ENCODE measurements at regions not wholly inside any gene's neighbourhood (a gene's known extent, or its start where the extent isn't known, plus 50 kb on each side); places are given as distances from the start of the nearest gene placed in this dataset.
A peak's percentile ranks its signal among the peaks of the same experiment; 100 is the strongest.

GRCh38 chr1:67970088-67970487, 80.3 kb downstream of the DIRAS3 start:
- Histone ChIP-seq H3K4me1 (ENCODE audit: control insufficient read depth in 1 of 2, insufficient read depth in 2 of 2, low read length in 2 of 2) (peaks cover 0 to 4% of the 10 kb centered on the region in 2 donors), H3K27ac (ENCODE audit: low read depth in 1 of 2, low read length in 2 of 2) (no peak overlapping the region), H3K4me3 (ENCODE audit: low read length in 2 of 2) (no peak overlapping the region), H3K9me3 (ENCODE audit: control insufficient read depth, low read length) (no peaks in the 10 kb centered on the region), H3K27me3 (ENCODE audit: control insufficient read depth in 1 of 2, insufficient read depth in 2 of 2, low read length in 1 of 2) (no peaks in the 10 kb centered on the region), H3K36me3 (ENCODE audit: control insufficient read depth in 1 of 2, insufficient read depth in 2 of 2, low read length in 1 of 2) (no peaks in the 10 kb centered on the region)
- ATAC-seq (ENCODE audit: low FRiP score) (no peak), DNase-seq (no peak)
- intact Hi-C loops (cut with DNase I): no loop called here
- 63 to 77% methylated on average over 2 of the region's 2 CpGs for WGBS, 2 donors

GRCh38 chr1:67969446-67969845, 81.0 kb downstream of the DIRAS3 start:
- intact Hi-C loops (cut with DNase I): no loop called here
- WGBS, 2 donors: 97 to 98% methylated on average over 2 of the region's 2 CpGs
- H3K4me1 ChIP-seq (ENCODE audit: control insufficient read depth in 1 of 2, insufficient read depth in 2 of 2, low read length in 2 of 2): peaks cover 0 to 4% of the 10 kb centered on the region in 2 donors
- H3K36me3 ChIP-seq (ENCODE audit: control insufficient read depth in 1 of 2, insufficient read depth in 2 of 2, low read length in 1 of 2): no peaks in the 10 kb centered on the region
- no peaks in the 10 kb centered on the region for H3K9me3 ChIP-seq (ENCODE audit: control insufficient read depth, low read length)
- no peaks in the 10 kb centered on the region for H3K27me3 ChIP-seq (ENCODE audit: control insufficient read depth in 1 of 2, insufficient read depth in 2 of 2, low read length in 1 of 2)
- no peak for ATAC-seq (ENCODE audit: low FRiP score)
- no peak overlapping the region for H3K4me3 ChIP-seq (ENCODE audit: low read length in 2 of 2)
- DNase-seq: no peak
- H3K27ac ChIP-seq (ENCODE audit: low read depth in 1 of 2, low read length in 2 of 2): no peak overlapping the region

DNA sequence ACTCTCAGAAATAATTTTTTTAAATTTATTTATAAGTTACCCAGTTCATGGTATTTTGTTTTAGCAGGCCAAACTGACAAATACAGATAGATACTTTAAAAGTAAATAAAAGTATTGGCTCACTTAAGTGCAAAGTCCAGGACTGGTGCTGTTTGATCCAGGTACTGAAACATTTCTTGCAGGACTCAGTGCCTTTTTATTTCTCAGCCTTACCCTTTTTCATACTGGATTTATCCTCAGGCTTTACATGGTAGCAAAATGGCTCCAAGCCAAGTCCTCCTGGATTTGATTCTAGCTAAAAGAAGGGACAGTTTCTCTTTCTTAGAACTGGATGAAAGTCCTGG, 83.8 kb downstream of the DIRAS3 start:
- Histone ChIP-seq H3K27me3 (ENCODE audit: control insufficient read depth in 1 of 2, insufficient read depth in 2 of 2, low read length in 1 of 2) (no peaks in the 10 kb centered on the region), H3K9me3 (ENCODE audit: control insufficient read depth, low read length) (peaks cover 4% of the 10 kb centered on the region), H3K27ac (ENCODE audit: low read depth in 1 of 2, low read length in 2 of 2) (no peak overlapping the region), H3K36me3 (ENCODE audit: control insufficient read depth in 1 of 2, insufficient read depth in 2 of 2, low read length in 1 of 2) (no peaks in the 10 kb centered on the region), H3K4me3 (ENCODE audit: low read length in 2 of 2) (no peak overlapping the region), H3K4me1 (ENCODE audit: control insufficient read depth in 1 of 2, insufficient read depth in 2 of 2, low read length in 2 of 2) (peaks cover 0 to 4% of the 10 kb centered on the region in 2 donors)
- ATAC-seq (ENCODE audit: low FRiP score): no peak
- DNase-seq: no peak
- intact Hi-C loops (cut with DNase I): no loop called here

GRCh38 chr1:67965995-67966665, 84.3 kb downstream of the DIRAS3 start:
- Histone ChIP-seq H3K36me3 (ENCODE audit: control insufficient read depth in 1 of 2, insufficient read depth in 2 of 2, low read length in 1 of 2) (no peaks in the 10 kb centered on the region), H3K9me3 (ENCODE audit: control insufficient read depth, low read length) (peaks cover 4% of the 10 kb centered on the region), H3K27ac (ENCODE audit: low read depth in 1 of 2, low read length in 2 of 2) (no peak overlapping the region), H3K4me3 (ENCODE audit: low read length in 2 of 2) (no peak overlapping the region), H3K4me1 (ENCODE audit: control insufficient read depth in 1 of 2, insufficient read depth in 2 of 2, low read length in 2 of 2) (peaks cover 0 to 4% of the 10 kb centered on the region in 2 donors), H3K27me3 (ENCODE audit: control insufficient read depth in 1 of 2, insufficient read depth in 2 of 2, low read length in 1 of 2) (no peaks in the 10 kb centered on the region)
- WGBS, 2 donors: 91 to 99% methylated on average over 2 of the region's 2 CpGs
- intact Hi-C loops (cut with DNase I): no loop called here
- no peak for DNase-seq
- no peak for ATAC-seq (ENCODE audit: low FRiP score)

- Histone ChIP-seq H3K4me1 (ENCODE audit: control insufficient read depth in 1 of 2, insufficient read depth in 2 of 2, low read length in 2 of 2) (peaks cover 0 to 4% of the 10 kb centered on the region in 2 donors), H3K27me3 (ENCODE audit: control insufficient read depth in 1 of 2, insufficient read depth in 2 of 2, low read length in 1 of 2) (no peaks in the 10 kb centered on the region), H3K36me3 (ENCODE audit: control insufficient read depth in 1 of 2, insufficient read depth in 2 of 2, low read length in 1 of 2) (no peaks in the 10 kb centered on the region), H3K9me3 (ENCODE audit: control insufficient read depth, low read length) (peaks cover 5% of the 10 kb centered on the region), H3K27ac (ENCODE audit: low read depth in 1 of 2, low read length in 2 of 2) (no peak overlapping the region), H3K4me3 (ENCODE audit: low read length in 2 of 2) (no peak overlapping the region)
- DNase-seq (no peak), ATAC-seq (ENCODE audit: low FRiP score) (no peak)
- intact Hi-C loops (cut with DNase I): no loop called here
Observed at GRCh38 chr1:67963263-67963662, 87.2 kb downstream of the DIRAS3 start.

GRCh38 chr1:67960766-67961165, 89.7 kb downstream of the DIRAS3 start:
- intact Hi-C loops (cut with DNase I): no loop called here
- H3K27ac ChIP-seq (ENCODE audit: low read depth in 1 of 2, low read length in 2 of 2): no peak overlapping the region

DNA sequence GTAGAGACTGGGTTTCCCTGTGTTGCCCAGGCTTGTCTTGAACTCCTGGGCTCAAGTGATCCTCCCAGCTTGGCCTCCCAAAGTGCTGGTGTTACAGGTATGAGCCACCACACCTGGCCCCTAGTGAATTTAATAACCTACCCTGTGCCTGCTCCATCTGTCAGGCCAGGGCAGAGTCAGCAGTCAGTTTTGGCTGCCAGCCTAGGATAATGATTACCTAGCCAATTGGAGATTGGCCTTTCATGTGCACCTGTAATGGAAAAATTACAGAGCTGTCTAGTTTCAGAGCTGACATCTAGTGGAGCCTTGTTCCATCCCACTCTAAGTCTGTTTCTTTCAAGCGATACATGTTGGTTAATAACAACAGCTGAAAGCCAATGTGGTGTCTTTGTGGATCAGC, 92.0 kb downstream of the DIRAS3 start:
- Histone ChIP-seq H3K27ac (ENCODE audit: low read depth in 1 of 2, low read length in 2 of 2) (no peak overlapping the region), H3K27me3 (ENCODE audit: control insufficient read depth in 1 of 2, insufficient read depth in 2 of 2, low read length in 1 of 2) (no peaks in the 10 kb centered on the region), H3K4me3 (ENCODE audit: low read length in 2 of 2) (no peak overlapping the region), H3K36me3 (ENCODE audit: control insufficient read depth in 1 of 2, insufficient read depth in 2 of 2, low read length in 1 of 2) (no peaks in the 10 kb centered on the region), H3K9me3 (ENCODE audit: control insufficient read depth, low read length) (peaks cover 5% of the 10 kb centered on the region), H3K4me1 (ENCODE audit: control insufficient read depth in 1 of 2, insufficient read depth in 2 of 2, low read length in 2 of 2) (no peaks in the 10 kb centered on the region)
- no peak for DNase-seq
- ATAC-seq (ENCODE audit: low FRiP score): no peak
- intact Hi-C loops (cut with DNase I): no loop called here
- WGBS, 2 donors: 92 to 97% methylated on average over 1 of the region's 1 CpG

More at GRCh38 chr1:67960766-67961165, 89.7 kb downstream of the DIRAS3 start:
- Histone ChIP-seq H3K36me3 (ENCODE audit: control insufficient read depth in 1 of 2, insufficient read depth in 2 of 2, low read length in 1 of 2) (no peaks in the 10 kb centered on the region), H3K4me1 (ENCODE audit: control insufficient read depth in 1 of 2, insufficient read depth in 2 of 2, low read length in 2 of 2) (no peaks in the 10 kb centered on the region), H3K9me3 (ENCODE audit: control insufficient read depth, low read length) (peaks cover 5% of the 10 kb centered on the region), H3K4me3 (ENCODE audit: low read length in 2 of 2) (no peak overlapping the region), H3K27me3 (ENCODE audit: control insufficient read depth in 1 of 2, insufficient read depth in 2 of 2, low read length in 1 of 2) (no peaks in the 10 kb centered on the region)
- ATAC-seq (ENCODE audit: low FRiP score) (no peak), DNase-seq (no peak)
- WGBS, 2 donors: 74 to 80% methylated on average over 2 of the region's 2 CpGs

DNA sequence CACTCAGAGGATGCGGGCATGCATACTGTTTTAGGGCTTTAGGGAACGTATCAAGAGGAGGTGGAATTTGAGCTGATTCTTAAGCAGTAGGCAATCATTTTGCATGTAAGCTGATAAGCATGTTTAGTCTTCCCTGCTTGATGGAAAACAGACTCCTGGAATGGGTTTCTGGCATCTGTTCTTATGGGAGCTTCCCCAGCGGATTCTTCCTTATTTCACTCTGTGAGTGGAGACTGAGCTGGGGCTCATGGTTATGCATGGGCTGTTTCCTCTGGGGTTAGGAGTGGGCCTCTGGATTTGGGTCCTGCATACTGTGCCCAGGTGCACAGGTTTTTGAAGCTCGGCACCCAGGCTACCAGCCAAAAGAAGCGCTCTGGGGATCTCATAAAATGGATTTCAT, 93.4 kb downstream of the DIRAS3 start:
- DNase-seq: no peak
- no peak overlapping the region for H3K4me3 ChIP-seq (ENCODE audit: low read length in 2 of 2)
- ATAC-seq (ENCODE audit: low FRiP score): peak; percentile 49
- H3K27me3 ChIP-seq (ENCODE audit: control insufficient read depth in 1 of 2, insufficient read depth in 2 of 2, low read length in 1 of 2): no peaks in the 10 kb centered on the region
- WGBS, 2 donors: 65 to 78% methylated on average over 5 of the region's 5 CpGs
- intact Hi-C loops (cut with DNase I): no loop called here
- no peaks in the 10 kb centered on the region for H3K4me1 ChIP-seq (ENCODE audit: control insufficient read depth in 1 of 2, insufficient read depth in 2 of 2, low read length in 2 of 2)
- H3K9me3 ChIP-seq (ENCODE audit: control insufficient read depth, low read length): peaks cover 1% of the 10 kb centered on the region
- H3K27ac ChIP-seq (ENCODE audit: low read depth in 1 of 2, low read length in 2 of 2): no peak overlapping the region
- H3K36me3 ChIP-seq (ENCODE audit: control insufficient read depth in 1 of 2, insufficient read depth in 2 of 2, low read length in 1 of 2): no peaks in the 10 kb centered on the region

DNA sequence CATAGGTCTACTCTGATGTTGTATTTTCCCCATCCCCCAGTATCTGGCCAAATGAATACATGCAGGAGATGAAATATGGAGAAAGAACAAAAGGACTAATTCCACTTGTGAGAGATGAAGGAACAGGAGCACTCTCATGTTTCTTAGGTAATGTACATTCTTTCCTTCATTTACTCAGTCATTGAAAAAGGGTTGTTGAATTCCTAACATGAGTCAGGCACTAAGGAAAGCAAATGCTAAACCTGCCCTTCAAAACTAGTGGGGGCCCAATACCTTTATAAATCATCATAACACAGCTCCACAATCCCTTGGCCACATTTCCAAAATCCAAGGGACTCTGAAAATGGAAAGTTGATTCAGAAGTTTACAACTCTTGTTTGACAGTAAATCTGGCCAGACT, 94.3 kb downstream of the DIRAS3 start:
- peaks cover 1% of the 10 kb centered on the region for H3K9me3 ChIP-seq (ENCODE audit: control insufficient read depth, low read length)
- H3K27me3 ChIP-seq (ENCODE audit: control insufficient read depth in 1 of 2, insufficient read depth in 2 of 2, low read length in 1 of 2): no peaks in the 10 kb centered on the region
- H3K4me1 ChIP-seq (ENCODE audit: control insufficient read depth in 1 of 2, insufficient read depth in 2 of 2, low read length in 2 of 2): no peaks in the 10 kb centered on the region
- no peak overlapping the region for H3K27ac ChIP-seq (ENCODE audit: low read depth in 1 of 2, low read length in 2 of 2)
- no peak for DNase-seq
- intact Hi-C loops (cut with DNase I): no loop called here
- H3K4me3 ChIP-seq (ENCODE audit: low read length in 2 of 2): no peak overlapping the region
- ATAC-seq (ENCODE audit: low FRiP score): no peak
- H3K36me3 ChIP-seq (ENCODE audit: control insufficient read depth in 1 of 2, insufficient read depth in 2 of 2, low read length in 1 of 2): no peaks in the 10 kb centered on the region
